Endothelial cell of umbilical vein (primary cell): ENCODE measurements at regions not wholly inside any gene's neighbourhood (a gene's known extent, or its start where the extent isn't known, plus 50 kb on each side); places are given as distances from the start of the nearest gene placed in this dataset.

Source experiments
- BruUV-seq: library from RNA; stranded (reverse); fragments of 400-500 nt; replicated peaks from 2 replicates; lab custom pipeline; 2021; lab: Mats Ljungman, UMichigan
- CTCF ChIA-PET: fragments of 300-600, 350-600 bp; sonication (Branson Sonifier 250); formaldehyde crosslinking; loops from one replicate; lab custom pipeline; 2021; ENCODE audit warnings: antibody characterized with exemption, inconsistent platforms; lab: Charles Lee
- POLR2A ChIA-PET: fragments of 300-600, 350-600 bp; sonication (Branson Sonifier 250); formaldehyde crosslinking; loops from one replicate; lab custom pipeline; 2021; ENCODE audit warnings: antibody characterized with exemption, inconsistent platforms; lab: Charles Lee
- DNase-seq: peaks from one replicate; pipeline ENCODE4 v3.0.0-alpha.2; 2011; ENCODE audit warnings: low read depth, low spot score
- FAIRE-seq: peaks from 2 replicates; lab custom pipeline; 2011; peaks lifted over from hg19 to GRCh38; lab: Jason Lieb, UNC
- H2AFZ ChIP-seq: 2 replicates; pipeline ENCODE4 v1.6.0; 2012; ENCODE audit warnings: low read depth, low read length, control low read depth, inconsistent platforms
- H3K27ac ChIP-seq: 2 replicates; pipeline ENCODE4 v1.5.1; 2011; ENCODE audit warnings: low read depth, mild to moderate bottlenecking, control low read depth, low read length, moderate library complexity; ENCODE audit not compliant: insufficient read depth
- H3K27me3 ChIP-seq, 2 experiments: 2 replicates each; pipeline versions ENCODE4 v1.6.0 to v1.6.1; 2011; ENCODE audit warnings: low read length in 2 of 2, mixed read lengths in 1 of 2; ENCODE audit not compliant: control insufficient read depth in 2 of 2, insufficient read depth in 2 of 2
- H3K36me3 ChIP-seq, 2 experiments: 2 replicates in 1 of 2; 3 replicates in 1 of 2; pipeline ENCODE4 v1.5.1; 2011; ENCODE audit warnings: low read length in 2 of 2, mild to moderate bottlenecking in 1 of 2, moderate library complexity in 1 of 2; ENCODE audit not compliant: control insufficient read depth in 2 of 2, insufficient read depth in 2 of 2; ENCODE audit errors: extremely low read depth in 1 of 2
- H3K4me1 ChIP-seq: 3 replicates; pipeline ENCODE4 v1.5.1; 2011; ENCODE audit warnings: mild to moderate bottlenecking, low read length; ENCODE audit not compliant: control insufficient read depth, insufficient read depth; ENCODE audit errors: extremely low read depth
- H3K4me2 ChIP-seq: 2 replicates; pipeline ENCODE4 v1.6.1; 2011; ENCODE audit warnings: low read length, control low read depth, mixed read lengths; ENCODE audit not compliant: insufficient read depth
- H3K4me3 ChIP-seq, 3 experiments: fragments of 200-600 bp in 1 of 3; sonication (generic), shearing (Covaris generic) in 1 of 3; replicated peaks in 1 of 3; 2 replicates each; pipeline ENCODE4 v1.5.1; 2011 to 2016; ENCODE audit warnings: control low read depth in 3 of 3, low read length in 3 of 3, mild to moderate bottlenecking in 2 of 3, inconsistent platforms in 1 of 3, low read depth in 1 of 3, moderate library complexity in 1 of 3; ENCODE audit not compliant: insufficient read depth in 1 of 3
- H3K79me2 ChIP-seq: 2 replicates; pipeline ENCODE4 v1.6.0; 2012; ENCODE audit warnings: low read length, inconsistent platforms; ENCODE audit not compliant: control insufficient read depth, insufficient read depth
- H3K9ac ChIP-seq: replicated peaks from 2 replicates; pipeline ENCODE3; 2011; ENCODE audit warnings: low read length, control low read depth; ENCODE audit not compliant: insufficient read depth; ENCODE audit errors: extremely low read depth
- H3K9me1 ChIP-seq: replicated peaks from 3 replicates; pipeline ENCODE4 v1.6.0; 2011; ENCODE audit warnings: mild to moderate bottlenecking, low read length; ENCODE audit not compliant: control insufficient read depth, insufficient read depth; ENCODE audit errors: extremely low read depth
- H3K9me3 ChIP-seq: replicated peaks from 2 replicates; pipeline ENCODE4 v1.5.1; 2012; ENCODE audit warnings: low read length, inconsistent platforms; ENCODE audit not compliant: control insufficient read depth, insufficient read depth
- H4K20me1 ChIP-seq: replicated peaks from 2 replicates; pipeline ENCODE3; 2011; ENCODE audit warnings: mild to moderate bottlenecking, low read length; ENCODE audit not compliant: control insufficient read depth, insufficient read depth; ENCODE audit errors: extremely low read depth
- EZH2 ChIP-seq: IDR thresholded peaks from 2 replicates; pipeline ENCODE4 v1.6.1; 2012; ENCODE audit warnings: borderline replicate concordance, low read depth, mild to moderate bottlenecking, moderate library complexity, low read length, inconsistent platforms; ENCODE audit not compliant: severe bottlenecking
- FOS ChIP-seq: IDR thresholded peaks from 2 replicates; pipeline ENCODE4 v1.6.1; 2011; ENCODE audit warnings: mild to moderate bottlenecking, low read length, moderate library complexity, borderline replicate concordance; ENCODE audit not compliant: insufficient read depth
- GATA2 ChIP-seq: IDR thresholded peaks from 2 replicates; pipeline ENCODE4 v1.7.0; 2011; ENCODE audit warnings: low read depth, mild to moderate bottlenecking, moderate library complexity, mixed read lengths, low read length; ENCODE audit not compliant: insufficient read length, insufficient read depth
- JUN ChIP-seq: IDR thresholded peaks from 2 replicates; pipeline ENCODE4 v1.6.1; 2011; ENCODE audit warnings: borderline replicate concordance, low read depth; ENCODE audit not compliant: insufficient read length, insufficient read depth
- MYC ChIP-seq: IDR thresholded peaks from one replicate; pipeline ENCODE4 v1.6.1; 2011; ENCODE audit warnings: mild to moderate bottlenecking, low read depth, low read length
- POLR2A ChIP-seq: IDR thresholded peaks from 2 replicates; pipeline ENCODE4 v1.6.1; 2012; ENCODE audit warnings: low read depth, mild to moderate bottlenecking, control low read depth, low read length
- POLR2AphosphoS5 ChIP-seq: IDR thresholded peaks from 2 replicates; pipeline ENCODE4 v1.6.1; 2012; ENCODE audit warnings: low read depth, mild to moderate bottlenecking, control low read depth, low read length, moderate library complexity; ENCODE audit not compliant: insufficient read depth
- dilution Hi-C: fragments of 300-500 bp; cut with MboI; formaldehyde crosslinking; loops from one replicate; pipeline ENCODE4 v1.15.0; 2019; ENCODE audit warnings: low sequenced_read_pairs; ENCODE audit not compliant: extremely low pct_ligation_motif_present
- intact Hi-C: fragments of 100-400 bp; cut with micrococcal nuclease; formaldehyde crosslinking; loops from one replicate; pipeline ENCODE4 v1.10.0; 2022
- TF ChIP-seq, protein P1 (sequence below): IDR thresholded peaks from 2 replicates; pipeline ENCODE4 v1.6.1; 2011; ENCODE audit not compliant: insufficient read depth, insufficient read length
- TF ChIP-seq, protein P2 (sequence below), 2 donors: IDR thresholded peaks; 1 replicate in 1 of 2; 2 replicates in 1 of 2; pipeline ENCODE4 v1.5.1; 2011; ENCODE audit warnings: low read length in 2 of 2, mild to moderate bottlenecking in 2 of 2, moderate library complexity in 2 of 2, control low read depth in 1 of 2, inconsistent platforms in 1 of 2, low read depth in 1 of 2; ENCODE audit not compliant: insufficient read depth in 1 of 2; ENCODE audit errors: extremely low read depth in 1 of 2

DNA sequence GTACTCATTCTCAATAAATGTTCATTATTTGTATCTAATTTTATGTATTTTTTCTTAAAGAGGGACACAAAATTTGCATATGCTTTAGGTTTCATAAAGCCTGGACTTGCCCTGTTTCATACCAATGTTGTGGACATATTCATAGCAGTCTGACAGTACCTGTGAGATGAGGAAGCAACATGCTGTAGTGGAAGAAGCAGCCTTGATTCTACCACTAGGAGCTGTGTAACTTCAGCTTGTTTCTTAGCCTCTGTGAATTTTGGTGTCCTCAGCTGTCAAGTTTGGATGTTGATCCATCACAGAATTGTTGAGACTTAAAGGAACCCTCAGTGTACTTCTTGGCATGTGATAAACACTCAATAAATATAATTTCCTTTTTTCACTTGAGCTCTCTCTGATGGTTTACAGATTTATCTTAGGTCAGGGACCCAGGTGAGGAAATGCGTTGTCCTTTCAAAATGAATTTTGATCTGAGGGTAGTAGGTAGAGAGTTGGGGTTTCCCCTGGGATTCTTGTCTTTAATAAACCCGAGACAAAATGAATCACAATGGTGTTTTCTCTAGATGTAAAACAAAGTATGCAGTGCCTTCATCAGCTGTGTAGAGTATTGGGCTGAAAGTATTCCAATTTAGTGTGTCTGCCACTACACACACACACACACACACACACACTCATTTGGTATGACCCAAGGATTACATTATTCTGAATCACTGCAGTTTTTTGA, 152.1 kb downstream of the KCNRG start:
- H2AFZ ChIP-seq = no peak overlapping the region
- FAIRE-seq = no peak
- ChIA-PET POLR2A (no interaction called here), CTCF (interaction anchor here (0.8 to 1.7 kb wide), 6 partner anchors 9 to 744 kb away, joined by 3 to 6 read pairs (median 4); partner anchors contain the start of gene TRIM13)
- H3K4me1 ChIP-seq = no peaks in the 10 kb centered on the region
- H3K9me3 ChIP-seq = no peaks in the 10 kb centered on the region
- H3K36me3 ChIP-seq = no peaks in the 10 kb centered on the region
- dilution Hi-C loops = no loop called here
- no peak overlapping the region for H3K9ac ChIP-seq
- no peaks in the 10 kb centered on the region for H3K79me2 ChIP-seq
- no peaks in the 10 kb centered on the region for H4K20me1 ChIP-seq
- H3K4me3 ChIP-seq = no peak overlapping the region
- intact Hi-C loops = no loop called here
- H3K27ac ChIP-seq = no peak overlapping the region
- no peak for DNase-seq
- BruUV-seq = no TSS peak
- TF ChIP-seq EZH2 (no peak), POLR2A (no peak), POLR2AphosphoS5 (no peak), MYC (no peak), JUN (no peak), GATA2 (no peak), FOS (no peak)
- TF ChIP-seq, protein P1, sequence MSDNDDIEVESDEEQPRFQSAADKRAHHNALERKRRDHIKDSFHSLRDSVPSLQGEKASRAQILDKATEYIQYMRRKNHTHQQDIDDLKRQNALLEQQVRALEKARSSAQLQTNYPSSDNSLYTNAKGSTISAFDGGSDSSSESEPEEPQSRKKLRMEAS = no peak
- TF ChIP-seq, protein P2, sequence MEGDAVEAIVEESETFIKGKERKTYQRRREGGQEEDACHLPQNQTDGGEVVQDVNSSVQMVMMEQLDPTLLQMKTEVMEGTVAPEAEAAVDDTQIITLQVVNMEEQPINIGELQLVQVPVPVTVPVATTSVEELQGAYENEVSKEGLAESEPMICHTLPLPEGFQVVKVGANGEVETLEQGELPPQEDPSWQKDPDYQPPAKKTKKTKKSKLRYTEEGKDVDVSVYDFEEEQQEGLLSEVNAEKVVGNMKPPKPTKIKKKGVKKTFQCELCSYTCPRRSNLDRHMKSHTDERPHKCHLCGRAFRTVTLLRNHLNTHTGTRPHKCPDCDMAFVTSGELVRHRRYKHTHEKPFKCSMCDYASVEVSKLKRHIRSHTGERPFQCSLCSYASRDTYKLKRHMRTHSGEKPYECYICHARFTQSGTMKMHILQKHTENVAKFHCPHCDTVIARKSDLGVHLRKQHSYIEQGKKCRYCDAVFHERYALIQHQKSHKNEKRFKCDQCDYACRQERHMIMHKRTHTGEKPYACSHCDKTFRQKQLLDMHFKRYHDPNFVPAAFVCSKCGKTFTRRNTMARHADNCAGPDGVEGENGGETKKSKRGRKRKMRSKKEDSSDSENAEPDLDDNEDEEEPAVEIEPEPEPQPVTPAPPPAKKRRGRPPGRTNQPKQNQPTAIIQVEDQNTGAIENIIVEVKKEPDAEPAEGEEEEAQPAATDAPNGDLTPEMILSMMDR (IDR thresholded peaks at IDR 0.05; ENCODE audit: extremely low read depth in 1 of 2, insufficient read depth in 1 of 2, low read depth in 1 of 2, low read length in 2 of 2) = no peak
- no peaks in the 10 kb centered on the region for H3K27me3 ChIP-seq
- H3K4me2 ChIP-seq = no peak overlapping the region
- no peaks in the 10 kb centered on the region for H3K9me1 ChIP-seq
